ENCODE measurements at regions not wholly inside any gene's neighbourhood (a gene's known extent, or its start where the extent isn't known, plus 50 kb on each side); places are given as distances from the start of the nearest gene placed in this dataset.
"Not testable (repeated sequence)": the region's sequence is repeated elsewhere in the genome, so short reads cannot be mapped to it uniquely, and the experiment has no call there.

GRCh38 chr12:74349925-74350324, 187.7 kb upstream of the ATXN7L3B start:
- ATAC-seq (no peak), DNase-seq (ENCODE audit: low spot score in 2 of 2) (no peak)
- H3K27ac Mint-ChIP-seq = no peak overlapping the region
- peaks cover 0 to 4% of the 10 kb centered on the region in 2 donors for H3K36me3 Mint-ChIP-seq
- no peaks in the 10 kb centered on the region for H3K9me3 Mint-ChIP-seq

- no peak for ATAC-seq
- peaks cover 7 to 8% of the 10 kb centered on the region in 2 donors for H3K9me3 Mint-ChIP-seq
- no peaks in the 10 kb centered on the region for H3K36me3 Mint-ChIP-seq
- H3K27ac Mint-ChIP-seq = no peak overlapping the region
- DNase-seq (ENCODE audit: low spot score in 2 of 2) = peak in 1 of 2 donors; percentile 9
Observed at GRCh38 chr12:74365178-74365964, 172.3 kb upstream of the ATXN7L3B start.

- no peak for ATAC-seq
- no peaks in the 10 kb centered on the region for H3K36me3 Mint-ChIP-seq
- H3K9me3 Mint-ChIP-seq = peaks cover 0 to 1% of the 10 kb centered on the region in 2 donors
- no peak overlapping the region for H3K27ac Mint-ChIP-seq
- no peak for DNase-seq (ENCODE audit: low spot score in 2 of 2)
Observed at GRCh38 chr12:74370608-74371216, 166.9 kb upstream of the ATXN7L3B start.

GRCh38 chr12:74379114-74379513, 158.5 kb upstream of the ATXN7L3B start:
- ATAC-seq = no peak
- no peak for DNase-seq (ENCODE audit: low spot score in 2 of 2)
- Mint-ChIP-seq H3K36me3 (no peaks in the 10 kb centered on the region), H3K9me3 (peaks cover 0 to 7% of the 10 kb centered on the region in 2 donors), H3K27ac (no peak overlapping the region)

- H3K36me3 Mint-ChIP-seq = no peaks in the 10 kb centered on the region
- no peak for DNase-seq (ENCODE audit: low spot score in 2 of 2)
- no peak for ATAC-seq
- H3K9me3 Mint-ChIP-seq = peaks cover 0 to 9% of the 10 kb centered on the region in 2 donors
- no peak overlapping the region for H3K27ac Mint-ChIP-seq
Observed at GRCh38 chr12:74381958-74382357, 155.7 kb upstream of the ATXN7L3B start.

- Mint-ChIP-seq H3K9me3 (peaks cover 0 to 15% of the 10 kb centered on the region in 2 donors), H3K36me3 (no peaks in the 10 kb centered on the region), H3K27ac (no peak overlapping the region)
- DNase-seq (ENCODE audit: low spot score in 2 of 2) (no peak), ATAC-seq (no peak)
Observed at GRCh38 chr12:74382983-74383382, 154.7 kb upstream of the ATXN7L3B start.

- H3K9me3 Mint-ChIP-seq = peaks cover 5 to 11% of the 10 kb centered on the region in 2 donors
- H3K27ac Mint-ChIP-seq = no peak overlapping the region
- DNase-seq (ENCODE audit: low spot score in 2 of 2) (no peak), ATAC-seq (no peak)
- H3K36me3 Mint-ChIP-seq = no peaks in the 10 kb centered on the region
Observed at GRCh38 chr12:74391283-74391682, 146.4 kb upstream of the ATXN7L3B start.

- DNase-seq (ENCODE audit: low spot score in 2 of 2) (no peak), ATAC-seq (no peak)
- H3K36me3 Mint-ChIP-seq = no peaks in the 10 kb centered on the region
- H3K27ac Mint-ChIP-seq = no peak overlapping the region
- peaks cover 5% of the 10 kb centered on the region in 2 donors for H3K9me3 Mint-ChIP-seq
Observed at GRCh38 chr12:74393272-74393671, 144.4 kb upstream of the ATXN7L3B start.

- DNase-seq (ENCODE audit: low spot score in 2 of 2) = no peak
- no peak overlapping the region for H3K27ac Mint-ChIP-seq
- ATAC-seq = no peak
- H3K36me3 Mint-ChIP-seq = no peaks in the 10 kb centered on the region
- H3K9me3 Mint-ChIP-seq = peaks cover 5% of the 10 kb centered on the region in 2 donors
Observed at GRCh38 chr12:74394647-74395046, 143.0 kb upstream of the ATXN7L3B start.

- ATAC-seq (no peak), DNase-seq (ENCODE audit: low spot score in 2 of 2) (no peak)
- H3K27ac Mint-ChIP-seq = no peak overlapping the region
- no peaks in the 10 kb centered on the region for H3K9me3 Mint-ChIP-seq
- no peaks in the 10 kb centered on the region for H3K36me3 Mint-ChIP-seq
Observed at GRCh38 chr12:74401035-74401434, 136.6 kb upstream of the ATXN7L3B start.

GRCh38 chr12:74401966-74402365, 135.7 kb upstream of the ATXN7L3B start:
- Mint-ChIP-seq H3K27ac (no peak overlapping the region), H3K9me3 (no peaks in the 10 kb centered on the region), H3K36me3 (no peaks in the 10 kb centered on the region)
- ATAC-seq = no peak
- DNase-seq (ENCODE audit: low spot score in 2 of 2) = no peak

- not testable (repeated sequence) for DNase-seq (ENCODE audit: low spot score in 2 of 2); ATAC-seq; H3K27ac Mint-ChIP-seq; H3K9me3 Mint-ChIP-seq; H3K36me3 Mint-ChIP-seq
Observed at GRCh38 chr12:74403221-74403470, 134.5 kb upstream of the ATXN7L3B start.

GRCh38 chr12:74408601-74409166, 129.0 kb upstream of the ATXN7L3B start:
- H3K27ac Mint-ChIP-seq = no peak overlapping the region
- no peaks in the 10 kb centered on the region for H3K9me3 Mint-ChIP-seq
- ATAC-seq = no peak
- no peaks in the 10 kb centered on the region for H3K36me3 Mint-ChIP-seq
- DNase-seq (ENCODE audit: low spot score in 2 of 2) = no peak

GRCh38 chr12:74412606-74413230, 124.9 kb upstream of the ATXN7L3B start:
- H3K36me3 Mint-ChIP-seq = no peaks in the 10 kb centered on the region
- ATAC-seq (no peak), DNase-seq (ENCODE audit: low spot score in 2 of 2) (no peak)
- H3K27ac Mint-ChIP-seq = no peak overlapping the region
- H3K9me3 Mint-ChIP-seq = no peaks in the 10 kb centered on the region

- ATAC-seq (no peak), DNase-seq (ENCODE audit: low spot score in 2 of 2) (no peak)
- H3K36me3 Mint-ChIP-seq = no peaks in the 10 kb centered on the region
- H3K9me3 Mint-ChIP-seq = no peaks in the 10 kb centered on the region
- H3K27ac Mint-ChIP-seq = no peak overlapping the region
Observed at GRCh38 chr12:74415633-74416032, 122.0 kb upstream of the ATXN7L3B start.

- H3K27ac Mint-ChIP-seq = no peak overlapping the region
- DNase-seq (ENCODE audit: low spot score in 2 of 2) = no peak
- H3K9me3 Mint-ChIP-seq = no peaks in the 10 kb centered on the region
- no peak for ATAC-seq
- H3K36me3 Mint-ChIP-seq = no peaks in the 10 kb centered on the region
Observed at GRCh38 chr12:74418573-74418972, 119.1 kb upstream of the ATXN7L3B start.

GRCh38 chr12:74424778-74425177, 112.9 kb upstream of the ATXN7L3B start:
- ATAC-seq (no peak), DNase-seq (ENCODE audit: low spot score in 2 of 2) (no peak)
- Mint-ChIP-seq H3K9me3 (no peaks in the 10 kb centered on the region), H3K36me3 (no peaks in the 10 kb centered on the region), H3K27ac (no peak overlapping the region)

Data from activated naive CD4-positive, alpha-beta T cell treated with anti-CD3 and anti-CD28 coated beads, Interleukin-2, amount 50 U/mL, for 72 hours (primary cell).